Liver (tissue), 3 donors: ENCODE measurements at regions not wholly inside any gene's neighbourhood (a gene's known extent, or its start where the extent isn't known, plus 50 kb on each side); places are given as distances from the start of the nearest gene placed in this dataset.

ENCODE experiments used
- ATF3 ChIP-seq: IDR thresholded peaks from 2 replicates; pipeline ENCODE4 v1.6.1; 2016; ENCODE audit warnings: antibody characterized with exemption
- CTCF ChIP-seq: fragments of 150-350 bp; IDR thresholded peaks from 2 replicates; pipeline ENCODE4 v1.5.1; 2017; ENCODE audit warnings: improper control_type of control experiment, low read depth, low read length; ENCODE audit not compliant: missing input control
- JUND ChIP-seq, 2 donors: IDR thresholded peaks; 2 replicates each; pipeline ENCODE4 v1.6.1; 2016; ENCODE audit warnings: antibody characterized with exemption in 2 of 2
- REST ChIP-seq: IDR thresholded peaks from 2 replicates; pipeline ENCODE4 v1.6.1; 2016; ENCODE audit warnings: antibody characterized with exemption, mild to moderate bottlenecking
- TAF1 ChIP-seq: conservative IDR thresholded peaks from 2 replicates; pipeline ENCODE4 v1.6.1; 2016; ENCODE audit warnings: antibody characterized with exemption, mild to moderate bottlenecking
- donor health status: healthy.
- donor health status: healthy.

GRCh38 chr9:2276296-2276695 is 261.1 kb downstream of the SMARCA2 start:
- TF ChIP-seq REST (no peak), ATF3 (no peak), JUND (IDR thresholded peaks at IDR 0.05) (no peak), CTCF (no peak), TAF1 (no peak)
